ENCODE measurements at regions not wholly inside any gene's neighbourhood (a gene's known extent, or its start where the extent isn't known, plus 50 kb on each side); places are given as distances from the start of the nearest gene placed in this dataset.

- ChIA-PET POLR2A (ENCODE audit: low non-redundant PET) (no interaction called here), CTCF (no interaction called here)
- H3K27ac ChIP-seq: no peak overlapping the region
- DNase-seq (ENCODE audit: low spot score): no peak
- TF ChIP-seq, protein P1, sequence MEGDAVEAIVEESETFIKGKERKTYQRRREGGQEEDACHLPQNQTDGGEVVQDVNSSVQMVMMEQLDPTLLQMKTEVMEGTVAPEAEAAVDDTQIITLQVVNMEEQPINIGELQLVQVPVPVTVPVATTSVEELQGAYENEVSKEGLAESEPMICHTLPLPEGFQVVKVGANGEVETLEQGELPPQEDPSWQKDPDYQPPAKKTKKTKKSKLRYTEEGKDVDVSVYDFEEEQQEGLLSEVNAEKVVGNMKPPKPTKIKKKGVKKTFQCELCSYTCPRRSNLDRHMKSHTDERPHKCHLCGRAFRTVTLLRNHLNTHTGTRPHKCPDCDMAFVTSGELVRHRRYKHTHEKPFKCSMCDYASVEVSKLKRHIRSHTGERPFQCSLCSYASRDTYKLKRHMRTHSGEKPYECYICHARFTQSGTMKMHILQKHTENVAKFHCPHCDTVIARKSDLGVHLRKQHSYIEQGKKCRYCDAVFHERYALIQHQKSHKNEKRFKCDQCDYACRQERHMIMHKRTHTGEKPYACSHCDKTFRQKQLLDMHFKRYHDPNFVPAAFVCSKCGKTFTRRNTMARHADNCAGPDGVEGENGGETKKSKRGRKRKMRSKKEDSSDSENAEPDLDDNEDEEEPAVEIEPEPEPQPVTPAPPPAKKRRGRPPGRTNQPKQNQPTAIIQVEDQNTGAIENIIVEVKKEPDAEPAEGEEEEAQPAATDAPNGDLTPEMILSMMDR (conservative IDR thresholded peaks at IDR 0.05; ENCODE audit: low read depth): no peak
These were observed 1540.9 kb upstream of the MIR17HG start for GRCh38 chr13:89806594-89806993.

- no peak overlapping the region for H3K27ac ChIP-seq
- ChIA-PET CTCF (no interaction called here), POLR2A (ENCODE audit: low non-redundant PET) (no interaction called here)
- TF ChIP-seq, protein P1 (conservative IDR thresholded peaks at IDR 0.05; ENCODE audit: low read depth): no peak
- no peak for DNase-seq (ENCODE audit: low spot score)
These were observed 1534.6 kb upstream of the MIR17HG start for GRCh38 chr13:89812856-89813255.

GRCh38 chr13:89816404-89816803 is 1531.1 kb upstream of the MIR17HG start:
- TF ChIP-seq, protein P1 (conservative IDR thresholded peaks at IDR 0.05; ENCODE audit: low read depth): no peak
- CTCF ChIA-PET: no interaction called here
- POLR2A ChIA-PET (ENCODE audit: low non-redundant PET): no interaction called here
- no peak overlapping the region for H3K27ac ChIP-seq
- no peak for DNase-seq (ENCODE audit: low spot score)

DNA sequence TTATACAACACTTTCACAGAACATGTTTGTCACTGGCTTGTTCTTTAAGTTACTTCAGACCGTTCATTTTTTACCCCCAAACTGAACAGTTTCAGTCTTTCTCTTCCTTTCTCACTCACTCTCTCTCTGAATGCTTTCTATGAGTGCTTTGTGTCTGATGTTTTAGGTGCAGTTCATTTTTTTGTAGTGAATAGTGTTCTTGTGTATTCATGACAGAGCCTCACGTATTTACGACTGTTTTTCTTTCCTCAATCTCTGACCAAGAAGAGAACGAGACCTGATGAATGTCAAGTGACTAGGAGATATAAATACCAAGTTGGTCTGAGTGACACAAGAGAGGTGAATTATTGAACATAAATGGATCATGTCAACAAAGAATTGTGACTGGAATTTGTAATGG is 1525.0 kb upstream of the MIR17HG start:
- CTCF ChIA-PET: no interaction called here
- no peak for DNase-seq (ENCODE audit: low spot score)
- no peak overlapping the region for H3K27ac ChIP-seq
- POLR2A ChIA-PET (ENCODE audit: low non-redundant PET): no interaction called here
- TF ChIP-seq, protein P1 (conservative IDR thresholded peaks at IDR 0.05; ENCODE audit: low read depth): no peak

GRCh38 chr13:89827552-89827951 is 1519.9 kb upstream of the MIR17HG start:
- no peak for DNase-seq (ENCODE audit: low spot score)
- ChIA-PET POLR2A (ENCODE audit: low non-redundant PET) (no interaction called here), CTCF (interaction anchor here (0.5 to 0.6 kb wide), 2 partner anchors 9 to 835 kb away, joined by 3 read pairs; no protein-coding TSS in a partner anchor)
- no peak overlapping the region for H3K27ac ChIP-seq
- TF ChIP-seq, protein P1 (conservative IDR thresholded peaks at IDR 0.05; ENCODE audit: low read depth): no peak

- ChIA-PET CTCF (interaction anchor here (0.6 to 0.7 kb wide), 2 partner anchors 10 to 489 kb away, joined by 3 read pairs; no protein-coding TSS in a partner anchor), POLR2A (ENCODE audit: low non-redundant PET) (no interaction called here)
- no peak for DNase-seq (ENCODE audit: low spot score)
- no peak overlapping the region for H3K27ac ChIP-seq
- TF ChIP-seq, protein P1 (conservative IDR thresholded peaks at IDR 0.05; ENCODE audit: low read depth): no peak
These were observed 1519.0 kb upstream of the MIR17HG start for GRCh38 chr13:89828506-89828905.

DNA sequence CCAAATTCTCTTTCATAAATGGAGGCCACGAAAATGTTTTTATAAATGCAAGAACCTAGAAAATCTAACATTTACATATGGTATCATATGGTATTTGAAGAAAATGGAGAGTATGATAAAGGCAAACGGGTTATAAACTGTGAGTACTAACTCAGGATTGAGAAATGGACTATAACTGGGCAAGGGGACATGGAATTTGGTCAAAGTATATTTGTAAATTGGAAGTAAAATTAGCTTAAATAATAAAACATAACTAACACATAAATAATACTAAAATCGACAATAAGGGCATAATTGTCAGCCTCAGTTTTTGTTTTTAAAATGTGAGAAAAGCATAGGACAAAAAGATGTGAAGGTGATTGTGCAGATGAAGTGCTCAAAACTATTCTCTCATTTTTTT is 1516.3 kb upstream of the MIR17HG start:
- no peak for DNase-seq (ENCODE audit: low spot score)
- ChIA-PET POLR2A (ENCODE audit: low non-redundant PET) (no interaction called here), CTCF (interaction anchor here (0.6 to 0.7 kb wide), 2 partner anchors 57 to 140 kb away, joined by 3 read pairs; no protein-coding TSS in a partner anchor)
- H3K27ac ChIP-seq: no peak overlapping the region
- TF ChIP-seq, protein P1 (conservative IDR thresholded peaks at IDR 0.05; ENCODE audit: low read depth): no peak

All from RWPE1 (cell line).